ENCODE measurements at regions not wholly inside any gene's neighbourhood (a gene's known extent, or its start where the extent isn't known, plus 50 kb on each side); places are given as distances from the start of the nearest gene placed in this dataset.

- TF ChIP-seq EZH2 (IDR thresholded peaks at IDR 0.05; ENCODE audit: insufficient read depth, low read length) (no peak), CTCF (IDR thresholded peaks at IDR 0.05; ENCODE audit: insufficient read depth, low read depth, low read length) (no peak)
- peaks cover 17% of the 10 kb centered on the region for H3K27me3 Mint-ChIP-seq (ENCODE audit: low read depth, unreplicated experiment)
- H3K4me1 Mint-ChIP-seq (ENCODE audit: low read depth, unreplicated experiment): peaks cover 5% of the 10 kb centered on the region
- FAIRE-seq (no peak), DNase-seq (ENCODE audit: low read depth) (no peak)
- Histone ChIP-seq H3K9me3 (ENCODE audit: insufficient read depth, low read depth, low read length) (no peaks in the 10 kb centered on the region), H3K4me3 (ENCODE audit: insufficient read depth, low read depth, low read length) (no peak overlapping the region), H3K27ac (ENCODE audit: low read depth, low read length) (no peak overlapping the region), H3K9ac (ENCODE audit: low read length) (no peak overlapping the region), H3K27me3 (ENCODE audit: insufficient read depth, low read length) (no peaks in the 10 kb centered on the region), H3K79me2 (ENCODE audit: insufficient read depth, low read length) (no peaks in the 10 kb centered on the region), H3K36me3 (ENCODE audit: insufficient read depth, low read length) (no peaks in the 10 kb centered on the region), H3K4me1 (ENCODE audit: insufficient read depth, low read length) (no peaks in the 10 kb centered on the region), H2AFZ (ENCODE audit: low read depth, low read length) (no peak overlapping the region), H4K20me1 (ENCODE audit: insufficient read depth, low read length) (no peaks in the 10 kb centered on the region), H3K4me2 (ENCODE audit: low read length) (no peak overlapping the region)
- H3K36me3 Mint-ChIP-seq (ENCODE audit: low read depth, unreplicated experiment): no peaks in the 10 kb centered on the region
- H3K4me3 Mint-ChIP-seq (ENCODE audit: unreplicated experiment): no peak overlapping the region
- H3K27ac Mint-ChIP-seq (ENCODE audit: unreplicated experiment): no peak overlapping the region
- no peaks in the 10 kb centered on the region for H3K9me3 Mint-ChIP-seq (ENCODE audit: unreplicated experiment)
These were observed 243.6 kb downstream of the DLEU7 start for GRCh38 chr13:50599927-50600326.

- no peaks in the 10 kb centered on the region for H3K4me1 Mint-ChIP-seq (ENCODE audit: low read depth, unreplicated experiment)
- H3K36me3 Mint-ChIP-seq (ENCODE audit: low read depth, unreplicated experiment): no peaks in the 10 kb centered on the region
- DNase-seq (ENCODE audit: low read depth): peak; percentile 18
- no peak for FAIRE-seq
- Histone ChIP-seq H3K79me2 (ENCODE audit: insufficient read depth, low read length) (no peaks in the 10 kb centered on the region), H3K4me1 (ENCODE audit: insufficient read depth, low read length) (no peaks in the 10 kb centered on the region), H3K9ac (ENCODE audit: low read length) (no peak overlapping the region), H3K27me3 (ENCODE audit: insufficient read depth, low read length) (no peaks in the 10 kb centered on the region), H4K20me1 (ENCODE audit: insufficient read depth, low read length) (no peaks in the 10 kb centered on the region), H3K36me3 (ENCODE audit: insufficient read depth, low read length) (no peaks in the 10 kb centered on the region), H2AFZ (ENCODE audit: low read depth, low read length) (no peak overlapping the region), H3K4me2 (ENCODE audit: low read length) (no peak overlapping the region), H3K9me3 (ENCODE audit: insufficient read depth, low read depth, low read length) (no peaks in the 10 kb centered on the region), H3K27ac (ENCODE audit: low read depth, low read length) (no peak overlapping the region), H3K4me3 (ENCODE audit: insufficient read depth, low read depth, low read length) (no peak overlapping the region)
- TF ChIP-seq CTCF (IDR thresholded peaks at IDR 0.05; ENCODE audit: insufficient read depth, low read depth, low read length): no peak
- no peak for TF ChIP-seq EZH2 (IDR thresholded peaks at IDR 0.05; ENCODE audit: insufficient read depth, low read length)
- peaks cover 5% of the 10 kb centered on the region for H3K27me3 Mint-ChIP-seq (ENCODE audit: low read depth, unreplicated experiment)
- H3K4me3 Mint-ChIP-seq (ENCODE audit: unreplicated experiment): no peak overlapping the region
- no peaks in the 10 kb centered on the region for H3K9me3 Mint-ChIP-seq (ENCODE audit: unreplicated experiment)
- no peak overlapping the region for H3K27ac Mint-ChIP-seq (ENCODE audit: unreplicated experiment)
These were observed 235.1 kb downstream of the DLEU7 start for GRCh38 chr13:50608370-50608769.

DNA sequence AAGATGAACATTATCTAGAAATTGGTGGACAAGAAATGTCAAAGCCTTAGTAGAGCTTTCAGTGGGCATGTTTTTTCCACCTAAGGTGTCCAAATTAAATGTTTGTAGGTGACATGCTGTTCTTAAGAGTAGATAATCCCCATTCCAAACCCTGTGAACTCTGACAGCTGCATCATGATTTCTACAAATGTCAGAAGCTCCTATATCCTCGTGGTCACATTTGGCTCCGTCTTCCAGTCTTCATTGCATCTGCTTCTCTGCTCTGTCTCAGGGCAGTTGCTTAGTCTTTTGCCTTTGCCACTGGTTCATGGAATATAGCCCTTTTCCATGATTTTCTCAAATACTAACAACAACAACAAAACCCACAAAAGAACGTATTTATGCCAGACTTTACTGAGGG, 234.5 kb downstream of the DLEU7 start:
- FAIRE-seq (no peak), DNase-seq (ENCODE audit: low read depth) (no peak)
- TF ChIP-seq CTCF (IDR thresholded peaks at IDR 0.05; ENCODE audit: insufficient read depth, low read depth, low read length) (no peak), EZH2 (IDR thresholded peaks at IDR 0.05; ENCODE audit: insufficient read depth, low read length) (no peak)
- no peaks in the 10 kb centered on the region for H3K79me2 ChIP-seq (ENCODE audit: insufficient read depth, low read length)
- H3K9me3 ChIP-seq (ENCODE audit: insufficient read depth, low read depth, low read length): no peaks in the 10 kb centered on the region
- no peak overlapping the region for H3K27ac ChIP-seq (ENCODE audit: low read depth, low read length)
- H3K9me3 Mint-ChIP-seq (ENCODE audit: unreplicated experiment): no peaks in the 10 kb centered on the region
- H3K4me2 ChIP-seq (ENCODE audit: low read length): no peak overlapping the region
- H3K36me3 Mint-ChIP-seq (ENCODE audit: low read depth, unreplicated experiment): no peaks in the 10 kb centered on the region
- H2AFZ ChIP-seq (ENCODE audit: low read depth, low read length): no peak overlapping the region
- peaks cover 5% of the 10 kb centered on the region for H3K27me3 Mint-ChIP-seq (ENCODE audit: low read depth, unreplicated experiment)
- no peaks in the 10 kb centered on the region for H4K20me1 ChIP-seq (ENCODE audit: insufficient read depth, low read length)
- H3K27ac Mint-ChIP-seq (ENCODE audit: unreplicated experiment): no peak overlapping the region
- no peak overlapping the region for H3K4me3 Mint-ChIP-seq (ENCODE audit: unreplicated experiment)
- no peaks in the 10 kb centered on the region for H3K4me1 ChIP-seq (ENCODE audit: insufficient read depth, low read length)
- no peak overlapping the region for H3K9ac ChIP-seq (ENCODE audit: low read length)
- no peaks in the 10 kb centered on the region for H3K36me3 ChIP-seq (ENCODE audit: insufficient read depth, low read length)
- H3K4me1 Mint-ChIP-seq (ENCODE audit: low read depth, unreplicated experiment): peaks cover 2% of the 10 kb centered on the region
- H3K27me3 ChIP-seq (ENCODE audit: insufficient read depth, low read length): no peaks in the 10 kb centered on the region
- no peak overlapping the region for H3K4me3 ChIP-seq (ENCODE audit: insufficient read depth, low read depth, low read length)

All from astrocyte (in vitro differentiated cells and primary cell).